ENCODE measurements at regions not wholly inside any gene's neighbourhood (a gene's known extent, or its start where the extent isn't known, plus 50 kb on each side); places are given as distances from the start of the nearest gene placed in this dataset.

DNA sequence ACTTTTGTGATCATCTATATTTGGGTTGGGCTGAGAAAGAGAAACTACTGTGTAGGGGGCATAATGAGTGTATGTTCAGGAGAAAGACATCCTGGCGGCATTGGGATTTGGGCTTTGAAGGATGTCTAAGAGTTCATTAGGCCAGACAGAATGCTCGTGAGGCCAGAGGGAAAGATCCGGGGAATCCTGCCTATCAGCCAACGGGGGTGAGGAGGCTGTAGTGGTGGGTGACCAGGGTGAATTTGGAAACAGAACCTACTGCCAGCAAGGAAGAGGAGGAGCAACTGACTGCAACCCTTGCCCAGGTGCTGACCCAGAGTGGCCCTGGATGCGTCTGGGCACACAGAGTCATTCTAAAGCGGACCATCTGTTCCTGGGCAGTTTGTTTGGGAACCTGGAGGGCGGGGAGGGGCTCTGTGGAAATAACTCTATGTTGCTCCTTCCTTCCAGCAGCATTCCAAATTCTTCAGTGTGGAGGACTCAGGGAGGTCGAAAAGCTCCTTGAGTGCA is 56.9 kb upstream of the ECE1 start:
- Histone ChIP-seq H3K4me2 (ENCODE audit: low read length) (no peak overlapping the region), H3K9me3 (ENCODE audit: low read length) (no peaks in the 10 kb centered on the region), H3K27me3 (ENCODE audit: insufficient read depth, low read depth, low read length) (no peaks in the 10 kb centered on the region), H2AFZ (ENCODE audit: low read depth, low read length) (no peak overlapping the region), H3F3A (ENCODE audit: insufficient read depth, low read length, poor library complexity, severe bottlenecking) (no peaks in the 10 kb centered on the region), H3K36me3 (ENCODE audit: insufficient read depth, low read length) (no peaks in the 10 kb centered on the region), H4K20me1 (ENCODE audit: insufficient read depth) (no peaks in the 10 kb centered on the region), H3K4me3 (ENCODE audit: low read length) (peak overlapping the region; percentile 81), H3K79me2 (replicated peaks; ENCODE audit: insufficient read depth, low read length) (peaks cover 4% of the 10 kb centered on the region), H3K9ac (ENCODE audit: low read length) (no peak overlapping the region), H3K27ac (ENCODE audit: low read length) (no peak overlapping the region), H3K9me2 (ENCODE audit: insufficient read depth, low read length) (no peaks in the 10 kb centered on the region)
- TF ChIP-seq MXI1 (conservative IDR thresholded peaks at IDR 0.05; ENCODE audit: poor library complexity, severe bottlenecking) (no peak), RAD21 (conservative IDR thresholded peaks at IDR 0.05) (no peak), SMC3 (conservative IDR thresholded peaks at IDR 0.05; ENCODE audit: poor library complexity) (no peak), EZH2 (IDR thresholded peaks at IDR 0.05; ENCODE audit: borderline replicate concordance, insufficient read depth, low read length, poor library complexity, severe bottlenecking) (no peak), EP300 (conservative IDR thresholded peaks at IDR 0.05; ENCODE audit: poor library complexity, severe bottlenecking) (no peak)
- TF ChIP-seq, protein P1, sequence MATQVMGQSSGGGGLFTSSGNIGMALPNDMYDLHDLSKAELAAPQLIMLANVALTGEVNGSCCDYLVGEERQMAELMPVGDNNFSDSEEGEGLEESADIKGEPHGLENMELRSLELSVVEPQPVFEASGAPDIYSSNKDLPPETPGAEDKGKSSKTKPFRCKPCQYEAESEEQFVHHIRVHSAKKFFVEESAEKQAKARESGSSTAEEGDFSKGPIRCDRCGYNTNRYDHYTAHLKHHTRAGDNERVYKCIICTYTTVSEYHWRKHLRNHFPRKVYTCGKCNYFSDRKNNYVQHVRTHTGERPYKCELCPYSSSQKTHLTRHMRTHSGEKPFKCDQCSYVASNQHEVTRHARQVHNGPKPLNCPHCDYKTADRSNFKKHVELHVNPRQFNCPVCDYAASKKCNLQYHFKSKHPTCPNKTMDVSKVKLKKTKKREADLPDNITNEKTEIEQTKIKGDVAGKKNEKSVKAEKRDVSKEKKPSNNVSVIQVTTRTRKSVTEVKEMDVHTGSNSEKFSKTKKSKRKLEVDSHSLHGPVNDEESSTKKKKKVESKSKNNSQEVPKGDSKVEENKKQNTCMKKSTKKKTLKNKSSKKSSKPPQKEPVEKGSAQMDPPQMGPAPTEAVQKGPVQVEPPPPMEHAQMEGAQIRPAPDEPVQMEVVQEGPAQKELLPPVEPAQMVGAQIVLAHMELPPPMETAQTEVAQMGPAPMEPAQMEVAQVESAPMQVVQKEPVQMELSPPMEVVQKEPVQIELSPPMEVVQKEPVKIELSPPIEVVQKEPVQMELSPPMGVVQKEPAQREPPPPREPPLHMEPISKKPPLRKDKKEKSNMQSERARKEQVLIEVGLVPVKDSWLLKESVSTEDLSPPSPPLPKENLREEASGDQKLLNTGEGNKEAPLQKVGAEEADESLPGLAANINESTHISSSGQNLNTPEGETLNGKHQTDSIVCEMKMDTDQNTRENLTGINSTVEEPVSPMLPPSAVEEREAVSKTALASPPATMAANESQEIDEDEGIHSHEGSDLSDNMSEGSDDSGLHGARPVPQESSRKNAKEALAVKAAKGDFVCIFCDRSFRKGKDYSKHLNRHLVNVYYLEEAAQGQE (IDR thresholded peaks at IDR 0.05; ENCODE audit: borderline replicate concordance): no peak

DNA sequence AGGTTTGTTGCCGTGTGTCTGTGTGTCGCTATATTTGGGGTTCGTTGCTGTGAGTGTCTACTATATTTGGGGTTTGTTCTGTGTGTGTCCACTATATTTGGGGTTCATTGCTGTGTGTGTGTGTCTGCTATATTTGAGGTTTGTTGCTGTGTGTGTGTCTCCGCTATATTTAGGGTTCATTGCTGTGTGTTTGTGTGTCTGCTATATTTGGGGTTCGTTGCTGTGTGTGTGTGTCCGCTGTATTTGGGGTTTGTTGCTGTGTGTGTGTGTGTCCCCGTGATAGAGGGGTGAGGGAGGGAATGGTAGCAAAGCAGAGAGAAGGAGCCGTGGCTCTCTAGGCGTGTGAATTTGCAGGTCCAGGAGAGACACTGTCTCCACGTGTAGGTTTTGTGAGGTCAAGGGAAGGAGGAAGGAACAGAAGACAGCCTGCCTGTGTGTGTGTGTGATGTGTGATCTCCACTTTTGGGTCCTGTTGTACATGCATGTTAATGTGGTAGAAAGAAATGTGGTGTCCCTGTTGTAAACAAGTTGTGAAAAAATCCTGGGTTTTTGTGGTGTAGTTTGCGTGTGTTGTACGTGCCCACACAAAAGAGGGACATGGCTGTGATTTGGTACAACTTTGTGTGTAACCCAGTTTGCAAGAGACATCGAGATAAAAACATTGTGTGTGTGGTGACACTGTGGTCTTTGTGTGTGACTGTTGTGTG is 56.3 kb upstream of the ECE1 start:
- TF ChIP-seq RAD21 (conservative IDR thresholded peaks at IDR 0.05) (no peak), TAF1 (IDR thresholded peaks at IDR 0.05; ENCODE audit: low read depth) (no peak), MXI1 (conservative IDR thresholded peaks at IDR 0.05; ENCODE audit: poor library complexity, severe bottlenecking) (no peak), EP300 (conservative IDR thresholded peaks at IDR 0.05; ENCODE audit: poor library complexity, severe bottlenecking) (no peak), EZH2 (IDR thresholded peaks at IDR 0.05; ENCODE audit: borderline replicate concordance, insufficient read depth, low read length, poor library complexity, severe bottlenecking) (no peak), POLR2AphosphoS5 (IDR thresholded peaks at IDR 0.05) (no peak), SMC3 (conservative IDR thresholded peaks at IDR 0.05; ENCODE audit: poor library complexity) (no peak)
- TF ChIP-seq, protein P1 (IDR thresholded peaks at IDR 0.05; ENCODE audit: borderline replicate concordance): no peak
- TF ChIP-seq, protein P2, sequence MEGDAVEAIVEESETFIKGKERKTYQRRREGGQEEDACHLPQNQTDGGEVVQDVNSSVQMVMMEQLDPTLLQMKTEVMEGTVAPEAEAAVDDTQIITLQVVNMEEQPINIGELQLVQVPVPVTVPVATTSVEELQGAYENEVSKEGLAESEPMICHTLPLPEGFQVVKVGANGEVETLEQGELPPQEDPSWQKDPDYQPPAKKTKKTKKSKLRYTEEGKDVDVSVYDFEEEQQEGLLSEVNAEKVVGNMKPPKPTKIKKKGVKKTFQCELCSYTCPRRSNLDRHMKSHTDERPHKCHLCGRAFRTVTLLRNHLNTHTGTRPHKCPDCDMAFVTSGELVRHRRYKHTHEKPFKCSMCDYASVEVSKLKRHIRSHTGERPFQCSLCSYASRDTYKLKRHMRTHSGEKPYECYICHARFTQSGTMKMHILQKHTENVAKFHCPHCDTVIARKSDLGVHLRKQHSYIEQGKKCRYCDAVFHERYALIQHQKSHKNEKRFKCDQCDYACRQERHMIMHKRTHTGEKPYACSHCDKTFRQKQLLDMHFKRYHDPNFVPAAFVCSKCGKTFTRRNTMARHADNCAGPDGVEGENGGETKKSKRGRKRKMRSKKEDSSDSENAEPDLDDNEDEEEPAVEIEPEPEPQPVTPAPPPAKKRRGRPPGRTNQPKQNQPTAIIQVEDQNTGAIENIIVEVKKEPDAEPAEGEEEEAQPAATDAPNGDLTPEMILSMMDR (IDR thresholded peaks at IDR 0.05; ENCODE audit: poor library complexity, severe bottlenecking): no peak
- H4K20me1 ChIP-seq (ENCODE audit: insufficient read depth): no peaks in the 10 kb centered on the region
- peak overlapping the region; percentile 77 for H3K27ac ChIP-seq (ENCODE audit: low read length)
- H2AFZ ChIP-seq (ENCODE audit: low read depth, low read length): peak overlapping the region; percentile 85
- no peaks in the 10 kb centered on the region for H3K9me2 ChIP-seq (ENCODE audit: insufficient read depth, low read length)
- H3K9me3 ChIP-seq (ENCODE audit: low read length): no peaks in the 10 kb centered on the region
- H3K4me2 ChIP-seq (ENCODE audit: low read length): peak overlapping the region; percentile 46
- peak overlapping the region; percentile 78 for H3K9ac ChIP-seq (ENCODE audit: low read length)
- peak overlapping the region; percentile 81 for H3K4me3 ChIP-seq (ENCODE audit: low read length)
- H3K36me3 ChIP-seq (ENCODE audit: insufficient read depth, low read length): no peaks in the 10 kb centered on the region
- H3K79me2 ChIP-seq (replicated peaks; ENCODE audit: insufficient read depth, low read length): peaks cover 9% of the 10 kb centered on the region
- no peaks in the 10 kb centered on the region for H3F3A ChIP-seq (ENCODE audit: insufficient read depth, low read length, poor library complexity, severe bottlenecking)
- no peaks in the 10 kb centered on the region for H3K27me3 ChIP-seq (ENCODE audit: insufficient read depth, low read depth, low read length)
